Activated CD4-positive, alpha-beta T cell treated with anti-CD3 and anti-CD28 coated beads, Interleukin-2, amount 10 ng/mL, durations not matched to agents 7 days and 5 days (primary cell): ENCODE measurements at regions not wholly inside any gene's neighbourhood (a gene's known extent, or its start where the extent isn't known, plus 50 kb on each side); places are given as distances from the start of the nearest gene placed in this dataset.
"Not testable (repeated sequence)": the region's sequence is repeated elsewhere in the genome, so short reads cannot be mapped to it uniquely, and the experiment has no call there.

ENCODE experiments used
- CTCF ChIA-PET: fragments of 350-600 bp; sonication (Branson Sonifier 250); formaldehyde crosslinking; loops from one replicate; lab custom pipeline; 2021; ENCODE audit warnings: antibody characterized with exemption; lab: Charles Lee
- POLR2A ChIA-PET: fragments of 350-600 bp; sonication (Branson Sonifier 250); formaldehyde crosslinking; loops from one replicate; lab custom pipeline; 2021; ENCODE audit warnings: antibody characterized with exemption; lab: Charles Lee
- DNase-seq: peaks from one replicate; pipeline ENCODE4 v3.0.0-alpha.2; 2020
- H3K27ac Mint-ChIP-seq: one replicate; pipeline ENCODE4 v1.8.0; 2021; ENCODE audit warnings: mild to moderate bottlenecking, moderate library complexity, mixed read lengths
- H3K27me3 Mint-ChIP-seq: one replicate; pipeline ENCODE4 v1.8.0; 2021; ENCODE audit warnings: mixed read lengths
- H3K36me3 Mint-ChIP-seq: one replicate; pipeline ENCODE4 v1.8.0; 2021; ENCODE audit warnings: low read depth, mixed read lengths
- H3K4me1 Mint-ChIP-seq: one replicate; pipeline ENCODE4 v1.8.0; 2021; ENCODE audit warnings: mixed read lengths
- H3K4me3 Mint-ChIP-seq: one replicate; pipeline ENCODE4 v1.8.0; 2021; ENCODE audit warnings: mild to moderate bottlenecking, moderate library complexity, mixed read lengths
- H3K9me3 Mint-ChIP-seq: one replicate; pipeline ENCODE4 v1.8.0; 2021; ENCODE audit warnings: mixed read lengths

GRCh38 chr6:111944541-111944940 lies 71.3 kb upstream of the FYN start:
- Mint-ChIP-seq H3K27me3 (peaks cover 2% of the 10 kb centered on the region), H3K4me1 (no peaks in the 10 kb centered on the region), H3K36me3 (no peaks in the 10 kb centered on the region), H3K27ac (no peak overlapping the region), H3K4me3 (no peak overlapping the region), H3K9me3 (peaks cover 16% of the 10 kb centered on the region)
- CTCF ChIA-PET: interaction anchor here (0.9 to 1.2 kb wide), 2 partner anchors 13 to 25 kb away, joined by 3 read pairs; no protein-coding TSS in a partner anchor
- DNase-seq: no peak
- POLR2A ChIA-PET: no interaction called here

DNA sequence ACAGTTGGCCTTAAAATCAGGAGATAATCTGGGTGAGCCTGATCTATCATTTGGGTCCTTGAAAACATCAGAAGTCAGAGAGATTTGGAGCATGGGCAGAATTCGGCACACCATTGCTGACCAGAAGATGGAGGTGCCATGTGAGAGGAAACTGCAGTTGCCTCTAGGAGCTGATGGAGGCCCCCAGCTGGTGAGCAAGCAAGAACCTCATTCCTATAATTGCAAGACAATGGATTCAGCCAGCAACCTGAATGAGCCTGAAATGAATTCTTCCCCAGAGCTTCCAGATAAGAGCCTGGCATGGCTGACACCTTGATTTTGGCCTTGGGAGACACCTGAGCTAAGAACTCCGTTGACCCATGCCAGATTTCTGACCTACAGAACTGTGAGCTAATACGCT lies 76.3 kb upstream of the FYN start:
- H3K9me3 Mint-ChIP-seq: no peaks in the 10 kb centered on the region
- CTCF ChIA-PET: interaction anchor here (1.4 to 1.6 kb wide), 2 partner anchors 9 to 34 kb away, joined by 3 to 8 read pairs; no protein-coding TSS in a partner anchor

GRCh38 chr6:111949984-111950383 lies 76.7 kb upstream of the FYN start:
- DNase-seq, H3K9me3 Mint-ChIP-seq, H3K27me3 Mint-ChIP-seq, POLR2A ChIA-PET, H3K4me1 Mint-ChIP-seq, H3K36me3 Mint-ChIP-seq, H3K4me3 Mint-ChIP-seq, H3K27ac Mint-ChIP-seq: not testable (repeated sequence)
- CTCF ChIA-PET: interaction anchor here (1.4 to 1.6 kb wide), 2 partner anchors 8 to 35 kb away, joined by 3 to 8 read pairs; no protein-coding TSS in a partner anchor

More for the DNA sequence above, 76.3 kb upstream of the FYN start:
- Mint-ChIP-seq H3K4me3 (no peak overlapping the region), H3K4me1 (peaks cover 4% of the 10 kb centered on the region), H3K27ac (no peak overlapping the region), H3K36me3 (no peaks in the 10 kb centered on the region), H3K27me3 (peaks cover 5% of the 10 kb centered on the region)
- POLR2A ChIA-PET: no interaction called here
- no peak for DNase-seq

DNA sequence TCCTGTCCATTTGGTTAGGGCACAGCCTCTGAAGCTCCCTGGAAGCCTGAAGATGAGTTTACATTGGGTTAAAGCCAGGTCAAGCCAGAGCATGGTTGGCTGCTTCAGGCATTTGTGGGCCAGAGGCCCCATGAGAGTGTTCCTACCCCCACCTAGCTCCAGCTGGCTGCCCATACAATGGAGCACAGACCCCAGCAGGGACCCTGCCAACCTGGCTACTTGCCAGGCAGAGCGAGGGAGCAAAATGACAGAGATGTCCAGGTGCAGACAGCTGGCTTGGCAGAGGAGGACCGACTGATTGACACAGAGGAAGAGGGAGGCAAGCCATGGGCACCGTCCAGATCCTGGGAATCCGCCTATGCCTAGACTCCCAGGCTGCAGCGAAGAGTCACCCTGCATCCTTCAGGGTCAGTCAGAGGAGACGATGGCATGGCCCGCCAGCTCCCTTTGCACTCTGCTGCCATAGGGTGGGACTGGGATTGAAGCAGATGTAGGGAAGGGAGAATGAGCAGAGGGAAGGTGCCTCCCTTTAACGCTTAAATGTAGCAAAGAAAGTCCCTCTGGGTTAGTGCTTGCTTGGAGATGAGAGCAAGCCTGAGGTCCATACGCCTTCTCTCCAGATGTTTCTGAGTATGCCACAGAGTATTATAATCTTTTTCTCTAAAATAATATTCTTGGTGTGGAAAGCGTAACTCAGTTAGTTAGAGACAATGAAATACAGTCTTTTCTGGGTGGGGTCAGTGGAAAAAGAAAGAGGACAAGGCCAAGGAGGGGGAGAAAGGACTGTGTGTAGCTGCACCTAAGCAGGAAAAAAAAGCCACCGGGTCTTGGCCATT lies 77.6 kb upstream of the FYN start:
- Mint-ChIP-seq H3K9me3 (no peaks in the 10 kb centered on the region), H3K4me1 (peaks cover 4% of the 10 kb centered on the region), H3K4me3 (no peak overlapping the region), H3K27ac (no peak overlapping the region), H3K27me3 (peaks cover 5% of the 10 kb centered on the region), H3K36me3 (no peaks in the 10 kb centered on the region)
- ChIA-PET POLR2A (no interaction called here), CTCF (interaction anchor here (0.9 kb wide), 1 partner anchor 21 kb away, joined by 3 read pairs; no protein-coding TSS in a partner anchor)
- DNase-seq: no peak

GRCh38 chr6:111951497-111952085 lies 78.3 kb upstream of the FYN start:
- Mint-ChIP-seq H3K4me1 (peaks cover 4% of the 10 kb centered on the region), H3K36me3 (no peaks in the 10 kb centered on the region), H3K9me3 (no peaks in the 10 kb centered on the region), H3K27ac (no peak overlapping the region), H3K27me3 (peaks cover 5% of the 10 kb centered on the region), H3K4me3 (no peak overlapping the region)
- POLR2A ChIA-PET: no interaction called here
- CTCF ChIA-PET: interaction anchor here (0.9 kb wide), 1 partner anchor 20 kb away, joined by 3 read pairs; no protein-coding TSS in a partner anchor
- DNase-seq: no peak

GRCh38 chr6:111952274-111952673 lies 79.0 kb upstream of the FYN start:
- Mint-ChIP-seq H3K36me3 (no peaks in the 10 kb centered on the region), H3K27ac (no peak overlapping the region), H3K9me3 (no peaks in the 10 kb centered on the region), H3K27me3 (peaks cover 5% of the 10 kb centered on the region), H3K4me3 (no peak overlapping the region), H3K4me1 (peaks cover 4% of the 10 kb centered on the region)
- no peak for DNase-seq
- ChIA-PET CTCF (interaction anchor here (0.9 kb wide), 1 partner anchor 20 kb away, joined by 3 read pairs; no protein-coding TSS in a partner anchor), POLR2A (no interaction called here)

DNA sequence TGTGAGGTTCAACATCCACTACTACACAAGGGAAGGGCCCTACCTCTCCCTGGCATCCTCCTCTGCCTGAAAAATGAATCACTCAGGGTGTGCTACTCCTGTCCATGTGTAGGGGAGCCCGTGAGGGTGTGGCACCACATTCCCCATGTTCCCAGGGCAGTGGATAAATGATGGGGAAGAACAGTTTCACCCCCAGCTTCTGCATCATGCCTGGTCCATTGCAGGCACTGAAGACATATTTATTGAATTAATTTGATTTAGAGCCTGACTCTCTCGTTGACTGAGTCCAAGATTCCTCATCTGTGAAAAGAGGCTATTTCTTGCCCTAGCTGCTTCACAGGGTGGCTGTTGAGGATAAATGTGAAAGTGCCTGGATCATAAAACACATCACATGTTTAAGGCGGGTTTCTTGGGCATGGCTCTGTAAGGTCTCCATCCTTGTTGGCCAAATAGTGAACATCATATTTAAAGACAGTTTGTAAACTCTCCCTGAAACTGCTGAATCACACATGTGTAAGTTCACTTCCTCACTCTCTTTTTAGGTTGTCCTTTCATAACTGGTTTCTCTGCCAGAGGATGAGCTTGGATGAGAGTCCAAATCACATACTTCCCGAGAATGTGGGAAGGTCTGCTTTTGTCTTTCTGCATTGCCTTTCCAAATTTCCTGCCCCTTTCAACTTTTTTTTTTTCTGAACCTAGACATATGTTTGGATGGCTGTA lies 79.7 kb upstream of the FYN start:
- Mint-ChIP-seq H3K27ac (no peak overlapping the region), H3K9me3 (no peaks in the 10 kb centered on the region), H3K27me3 (peaks cover 5% of the 10 kb centered on the region), H3K4me1 (peaks cover 4% of the 10 kb centered on the region), H3K4me3 (no peak overlapping the region), H3K36me3 (no peaks in the 10 kb centered on the region)
- no peak for DNase-seq
- ChIA-PET CTCF (interaction anchor here (1.5 kb wide), 1 partner anchor 235 kb away, joined by 3 read pairs; no protein-coding TSS in a partner anchor), POLR2A (no interaction called here)

DNA sequence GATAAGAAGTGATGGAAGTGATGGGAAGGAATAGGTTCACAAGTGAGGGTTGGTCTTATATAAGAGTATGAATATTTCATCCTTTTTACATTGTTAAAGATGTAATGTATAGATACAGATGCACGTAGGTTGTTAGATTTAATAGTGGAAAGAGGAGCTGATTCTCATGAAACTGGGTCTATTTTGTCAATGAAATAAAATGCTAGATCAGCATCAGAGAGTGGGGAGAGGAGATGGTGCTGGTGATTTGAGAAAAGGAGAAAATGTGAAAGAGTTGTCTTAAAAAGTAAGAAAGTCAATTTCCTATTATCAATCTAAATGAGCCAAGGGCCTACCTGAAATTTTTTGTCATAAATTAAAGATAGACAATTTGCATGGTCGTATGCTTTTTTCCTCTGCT lies 82.8 kb upstream of the FYN start:
- no peaks in the 10 kb centered on the region for H3K9me3 Mint-ChIP-seq
- ChIA-PET POLR2A (no interaction called here), CTCF (interaction anchor here (0.7 kb wide), 1 partner anchor 17 kb away, joined by 4 read pairs; no protein-coding TSS in a partner anchor)
- H3K4me1 Mint-ChIP-seq: peaks cover 4% of the 10 kb centered on the region
- H3K36me3 Mint-ChIP-seq: no peaks in the 10 kb centered on the region
- no peak overlapping the region for H3K27ac Mint-ChIP-seq
- no peak overlapping the region for H3K4me3 Mint-ChIP-seq
- no peak for DNase-seq
- peaks cover 2% of the 10 kb centered on the region for H3K27me3 Mint-ChIP-seq

DNA sequence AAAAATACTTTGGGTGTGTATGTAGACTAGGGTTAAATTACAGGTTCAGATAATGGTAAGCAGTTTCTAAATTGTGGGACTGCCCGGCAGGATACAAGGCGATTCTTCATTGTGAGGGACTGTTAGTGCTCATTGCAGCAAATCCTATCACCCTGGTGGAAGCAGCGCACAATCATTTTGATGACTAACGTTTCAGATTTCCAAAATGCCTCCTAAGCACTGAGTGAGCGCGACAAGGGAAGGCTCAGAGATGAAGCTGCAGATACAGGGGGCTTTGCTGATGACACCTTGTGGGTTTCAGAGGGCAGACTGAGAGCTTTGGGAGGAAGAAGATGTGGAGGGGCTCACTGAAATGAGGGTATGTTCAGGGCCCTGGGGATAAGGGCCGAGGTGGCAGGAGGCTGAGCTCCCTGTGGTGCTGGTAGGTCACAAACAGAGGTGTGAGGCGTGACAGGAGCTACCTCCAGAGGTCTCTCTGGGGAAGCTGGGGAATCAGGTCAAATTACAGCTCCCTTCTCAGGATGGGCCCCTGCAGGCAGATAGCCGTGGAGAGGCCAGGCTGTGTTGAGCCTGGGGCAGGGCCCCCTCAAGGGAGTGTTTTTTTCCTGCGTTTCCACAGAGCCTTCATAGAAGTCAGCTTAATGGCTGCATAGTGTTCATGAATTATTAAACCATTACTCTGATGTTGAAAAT lies 84.5 kb upstream of the FYN start:
- ChIA-PET POLR2A (no interaction called here), CTCF (interaction anchor here (0.6 to 2.1 kb wide), 8 partner anchors 9 to 421 kb away, joined by 3 to 8 read pairs (median 4); no protein-coding TSS in a partner anchor)
- peaks cover 4% of the 10 kb centered on the region for H3K4me1 Mint-ChIP-seq
- peaks cover 1% of the 10 kb centered on the region for H3K36me3 Mint-ChIP-seq
- no peak overlapping the region for H3K27ac Mint-ChIP-seq
- peaks cover 2% of the 10 kb centered on the region for H3K9me3 Mint-ChIP-seq
- H3K4me3 Mint-ChIP-seq: no peak overlapping the region
- no peaks in the 10 kb centered on the region for H3K27me3 Mint-ChIP-seq
- no peak for DNase-seq

DNA sequence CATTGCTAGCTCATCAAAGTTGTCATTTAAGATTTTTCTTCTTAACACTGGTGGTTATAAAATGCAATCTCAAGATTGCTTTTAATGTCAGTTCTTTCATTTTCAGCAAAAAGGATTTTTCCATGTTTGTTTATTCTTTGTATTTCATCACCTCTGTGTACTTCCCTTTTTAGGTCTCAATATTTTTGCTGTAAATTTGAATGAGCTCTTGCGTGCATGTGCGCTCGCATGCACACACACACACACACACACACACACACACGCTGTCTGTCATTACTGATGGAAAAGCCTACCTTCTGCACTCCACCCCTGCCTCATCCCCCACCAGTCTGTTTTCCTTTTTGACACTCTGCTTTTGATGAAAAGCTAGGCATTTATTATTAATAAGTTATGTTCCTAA lies 85.3 kb upstream of the FYN start:
- Mint-ChIP-seq H3K27ac (no peak overlapping the region), H3K4me1 (no peaks in the 10 kb centered on the region), H3K36me3 (peaks cover 1% of the 10 kb centered on the region), H3K9me3 (peaks cover 2% of the 10 kb centered on the region), H3K4me3 (no peak overlapping the region), H3K27me3 (no peaks in the 10 kb centered on the region)
- POLR2A ChIA-PET: no interaction called here
- CTCF ChIA-PET: interaction anchor here (0.5 to 2.1 kb wide), 11 partner anchors 9 to 341 kb away, joined by 3 to 8 read pairs (median 3); no protein-coding TSS in a partner anchor
- DNase-seq: no peak

DNA sequence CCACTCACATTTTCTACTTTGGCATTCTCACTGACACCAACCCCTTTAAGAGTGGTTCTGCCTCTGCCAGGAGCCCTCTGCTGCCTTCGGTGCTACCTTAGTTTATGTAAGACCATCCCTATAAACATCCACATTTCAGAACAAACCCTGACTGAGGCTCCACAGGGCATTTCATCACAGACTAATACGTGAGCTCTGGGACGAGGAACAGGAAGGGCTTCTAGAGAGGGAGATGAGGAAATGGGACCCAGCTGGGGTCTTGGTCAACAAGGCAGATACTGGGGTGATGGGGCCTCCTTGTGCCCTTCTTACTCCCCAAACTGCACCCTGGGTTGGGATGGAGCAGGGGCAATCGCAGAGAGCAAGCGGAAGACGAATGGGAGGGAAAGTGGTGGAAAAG lies 86.5 kb upstream of the FYN start:
- ChIA-PET POLR2A (no interaction called here), CTCF (no interaction called here)
- Mint-ChIP-seq H3K4me3 (no peak overlapping the region), H3K9me3 (peaks cover 4% of the 10 kb centered on the region), H3K36me3 (peaks cover 1% of the 10 kb centered on the region), H3K27ac (no peak overlapping the region), H3K27me3 (no peaks in the 10 kb centered on the region), H3K4me1 (no peaks in the 10 kb centered on the region)
- DNase-seq: no peak

DNA sequence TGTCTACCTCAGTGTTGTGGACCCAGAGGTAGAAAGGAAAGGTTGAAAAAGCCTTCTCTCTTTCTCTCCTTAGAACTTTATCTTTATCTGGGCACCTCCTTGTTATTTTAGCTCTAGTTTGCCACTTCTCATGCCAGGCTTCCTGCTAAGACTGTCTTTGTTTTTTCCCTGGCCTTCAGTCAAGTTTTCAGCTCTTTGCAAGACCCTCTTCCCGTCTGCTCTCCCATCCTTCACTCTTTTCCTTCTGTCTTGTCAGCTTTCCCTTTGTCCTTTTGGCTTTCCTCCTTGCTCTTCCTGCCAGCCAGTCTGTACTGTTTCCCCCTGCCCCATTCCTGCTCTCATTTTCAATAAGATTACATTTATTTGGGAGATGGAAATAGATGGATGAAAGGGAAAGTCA lies 86.8 kb upstream of the CCN6 start:
- no peak overlapping the region for H3K27ac Mint-ChIP-seq
- ChIA-PET CTCF (interaction anchor here (1.4 to 1.5 kb wide), 2 partner anchors 9 to 14 kb away, joined by 5 read pairs; no protein-coding TSS in a partner anchor), POLR2A (no interaction called here)
- peaks cover 2% of the 10 kb centered on the region for H3K9me3 Mint-ChIP-seq
- H3K36me3 Mint-ChIP-seq: no peaks in the 10 kb centered on the region
- peaks cover 6% of the 10 kb centered on the region for H3K27me3 Mint-ChIP-seq
- DNase-seq: no peak
- no peak overlapping the region for H3K4me3 Mint-ChIP-seq
- peaks cover 5% of the 10 kb centered on the region for H3K4me1 Mint-ChIP-seq
